CD4-positive, alpha-beta T cell treated with Interleukin-17A for 4 hours (primary cell): ENCODE measurements at regions not wholly inside any gene's neighbourhood (a gene's known extent, or its start where the extent isn't known, plus 50 kb on each side); places are given as distances from the start of the nearest gene placed in this dataset.
"Not testable (repeated sequence)": the region's sequence is repeated elsewhere in the genome, so short reads cannot be mapped to it uniquely, and the experiment has no call there.

ENCODE experiments used
- DNase-seq: peaks from one replicate; pipeline ENCODE4 v3.0.0-alpha.2; 2020; ENCODE audit warnings: mixed read lengths

GRCh38 chr6:9795880-9796279 is 619.0 kb downstream of the TFAP2A start:
- DNase-seq: no peak

- no peak for DNase-seq
Observed at GRCh38 chr6:9789201-9789600, 625.7 kb downstream of the TFAP2A start.

- DNase-seq: no peak
Observed at GRCh38 chr6:9784786-9785185, 630.1 kb downstream of the TFAP2A start.

- no peak for DNase-seq
Observed at GRCh38 chr6:9783567-9783966, 631.3 kb downstream of the TFAP2A start.

- DNase-seq: no peak
Observed at GRCh38 chr6:9766240-9766915, 648.5 kb downstream of the TFAP2A start.

- no peak for DNase-seq
Observed at GRCh38 chr6:9761220-9761619, 653.7 kb downstream of the TFAP2A start.

GRCh38 chr6:9754515-9754914 is 660.4 kb downstream of the TFAP2A start:
- DNase-seq: no peak

GRCh38 chr6:9745966-9746365 is 668.9 kb downstream of the TFAP2A start:
- no peak for DNase-seq

GRCh38 chr6:9745476-9745875 is 669.4 kb downstream of the TFAP2A start:
- DNase-seq: no peak

- DNase-seq: no peak
Observed at GRCh38 chr6:9744119-9744518, 670.8 kb downstream of the TFAP2A start.

GRCh38 chr6:9732056-9732455 is 682.8 kb downstream of the TFAP2A start:
- no peak for DNase-seq

GRCh38 chr6:9725776-9726175 is 689.1 kb downstream of the TFAP2A start:
- DNase-seq: not testable (repeated sequence)

GRCh38 chr6:9717568-9717967 is 697.3 kb downstream of the TFAP2A start:
- DNase-seq: no peak

- DNase-seq: no peak
Observed at GRCh38 chr6:9711365-9711764, 703.5 kb downstream of the TFAP2A start.

- no peak for DNase-seq
Observed at GRCh38 chr6:9710574-9710973, 704.3 kb downstream of the TFAP2A start.

GRCh38 chr6:9708600-9708999 is 706.3 kb downstream of the TFAP2A start:
- DNase-seq: no peak

GRCh38 chr6:9704989-9705388 is 709.9 kb downstream of the TFAP2A start:
- DNase-seq: no peak

GRCh38 chr6:9702914-9703313 is 712.0 kb downstream of the TFAP2A start:
- no peak for DNase-seq

GRCh38 chr6:9699888-9700287 is 715.0 kb downstream of the TFAP2A start:
- DNase-seq: no peak

- DNase-seq: no peak
Observed at GRCh38 chr6:9697263-9697931, 717.5 kb downstream of the TFAP2A start.

- no peak for DNase-seq
Observed at GRCh38 chr6:9690388-9690787, 724.5 kb downstream of the TFAP2A start.

GRCh38 chr6:9680727-9681126 is 734.1 kb downstream of the TFAP2A start:
- DNase-seq: not testable (repeated sequence)

- DNase-seq: no peak
Observed at GRCh38 chr6:9675122-9675521, 739.8 kb downstream of the TFAP2A start.

- no peak for DNase-seq
Observed at GRCh38 chr6:9659848-9660247, 755.0 kb downstream of the TFAP2A start.

- DNase-seq: no peak
Observed at GRCh38 chr6:9657994-9658393, 756.9 kb downstream of the TFAP2A start.
